GM23338 (cell line): ENCODE measurements at regions not wholly inside any gene's neighbourhood (a gene's known extent, or its start where the extent isn't known, plus 50 kb on each side); places are given as distances from the start of the nearest gene placed in this dataset.

Experiments used
- CREB1 ChIP-seq: fragments of 250-450 bp; sonication (Bioruptor Pico); IDR thresholded peaks from 2 replicates; pipeline ENCODE4 v1.5.0; 2020; ENCODE audit warnings: low read depth, mild to moderate bottlenecking, moderate library complexity
- EZH2 ChIP-seq: fragments of 200-600 bp; sonication (generic); IDR thresholded peaks from one replicate; pipeline ENCODE4 v1.8.0; 2017; ENCODE audit warnings: antibody characterized with exemption, mild to moderate bottlenecking, low read depth; ENCODE audit not compliant: unreplicated experiment
- EZH2phosphoT487 ChIP-seq: fragments of 200-600 bp; sonication (generic); IDR thresholded peaks from one replicate; pipeline ENCODE4 v1.8.1; 2018; ENCODE audit warnings: antibody characterized with exemption; ENCODE audit not compliant: unreplicated experiment
- JUNB ChIP-seq: IDR thresholded peaks from one replicate; pipeline ENCODE4 v1.6.1; 2016; ENCODE audit warnings: antibody characterized with exemption; ENCODE audit not compliant: unreplicated experiment
- POLR2AphosphoS5 ChIP-seq: IDR thresholded peaks from 2 replicates; pipeline ENCODE4 v1.6.1; 2016; ENCODE audit warnings: antibody characterized with exemption, low read depth
- STAT1 ChIP-seq: IDR thresholded peaks from one replicate; pipeline ENCODE4 v1.6.1; 2016; ENCODE audit warnings: antibody characterized with exemption; ENCODE audit not compliant: unreplicated experiment
- TF ChIP-seq, protein P1 (sequence below), 2 experiments: fragments of 200-600 bp in 1 of 2; sonication (generic) in 1 of 2; conservative IDR thresholded peaks; 2 replicates each; pipeline versions ENCODE4 v1.5.1 to v1.6.1; 2016 to 2017; ENCODE audit warnings: antibody characterized with exemption in 2 of 2, low read depth in 2 of 2, mild to moderate bottlenecking in 2 of 2, moderate library complexity in 1 of 2
- TF ChIP-seq, protein P2 (sequence below): IDR thresholded peaks from one replicate; pipeline ENCODE4 v1.6.1; 2018; ENCODE audit warnings: antibody characterized with exemption; ENCODE audit not compliant: unreplicated experiment
- TF ChIP-seq, protein P3 (sequence below): IDR thresholded peaks from 2 replicates; pipeline ENCODE4 v1.6.1; 2016; ENCODE audit warnings: antibody characterized with exemption

DNA sequence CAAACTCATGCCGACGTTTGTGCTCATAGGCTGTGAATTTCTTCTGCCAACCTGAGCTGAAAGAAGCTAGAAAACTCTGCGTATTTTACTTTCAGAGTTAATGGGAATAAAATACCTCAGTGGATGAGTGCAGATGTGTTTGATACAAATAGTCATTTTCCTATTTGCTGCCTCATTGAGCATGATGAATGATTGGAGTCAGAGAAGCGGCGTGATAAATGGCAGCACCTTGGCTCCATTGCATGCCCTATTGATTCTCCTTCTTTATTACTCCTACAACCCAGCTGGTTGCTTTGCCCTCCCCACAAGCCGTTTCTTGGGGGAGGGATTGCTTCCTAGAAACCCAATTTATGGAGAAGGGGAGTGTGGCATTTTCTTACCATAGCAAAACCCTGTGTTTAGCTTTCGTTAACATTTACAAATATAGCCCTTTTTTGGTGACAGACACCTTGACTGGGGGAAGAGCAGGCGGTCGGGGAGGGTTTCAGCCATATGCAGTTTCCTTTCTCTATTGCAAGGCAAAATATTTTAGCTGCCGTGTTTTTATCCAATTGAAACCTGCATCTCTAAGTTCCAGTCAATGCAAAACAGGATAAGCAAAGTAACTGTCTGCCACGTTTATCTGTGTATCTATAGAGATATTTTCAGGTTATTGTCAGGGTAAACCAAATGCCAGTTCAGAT, 93.1 kb upstream of the TBCA start:
- TF ChIP-seq CREB1 (no peak), EZH2 (no peak), EZH2phosphoT487 (no peak), JUNB (no peak), POLR2AphosphoS5 (no peak), STAT1 (no peak)
- TF ChIP-seq, protein P1, sequence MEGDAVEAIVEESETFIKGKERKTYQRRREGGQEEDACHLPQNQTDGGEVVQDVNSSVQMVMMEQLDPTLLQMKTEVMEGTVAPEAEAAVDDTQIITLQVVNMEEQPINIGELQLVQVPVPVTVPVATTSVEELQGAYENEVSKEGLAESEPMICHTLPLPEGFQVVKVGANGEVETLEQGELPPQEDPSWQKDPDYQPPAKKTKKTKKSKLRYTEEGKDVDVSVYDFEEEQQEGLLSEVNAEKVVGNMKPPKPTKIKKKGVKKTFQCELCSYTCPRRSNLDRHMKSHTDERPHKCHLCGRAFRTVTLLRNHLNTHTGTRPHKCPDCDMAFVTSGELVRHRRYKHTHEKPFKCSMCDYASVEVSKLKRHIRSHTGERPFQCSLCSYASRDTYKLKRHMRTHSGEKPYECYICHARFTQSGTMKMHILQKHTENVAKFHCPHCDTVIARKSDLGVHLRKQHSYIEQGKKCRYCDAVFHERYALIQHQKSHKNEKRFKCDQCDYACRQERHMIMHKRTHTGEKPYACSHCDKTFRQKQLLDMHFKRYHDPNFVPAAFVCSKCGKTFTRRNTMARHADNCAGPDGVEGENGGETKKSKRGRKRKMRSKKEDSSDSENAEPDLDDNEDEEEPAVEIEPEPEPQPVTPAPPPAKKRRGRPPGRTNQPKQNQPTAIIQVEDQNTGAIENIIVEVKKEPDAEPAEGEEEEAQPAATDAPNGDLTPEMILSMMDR (conservative IDR thresholded peaks at IDR 0.05; ENCODE audit: low read depth in 2 of 2): no peak
- TF ChIP-seq, protein P2, sequence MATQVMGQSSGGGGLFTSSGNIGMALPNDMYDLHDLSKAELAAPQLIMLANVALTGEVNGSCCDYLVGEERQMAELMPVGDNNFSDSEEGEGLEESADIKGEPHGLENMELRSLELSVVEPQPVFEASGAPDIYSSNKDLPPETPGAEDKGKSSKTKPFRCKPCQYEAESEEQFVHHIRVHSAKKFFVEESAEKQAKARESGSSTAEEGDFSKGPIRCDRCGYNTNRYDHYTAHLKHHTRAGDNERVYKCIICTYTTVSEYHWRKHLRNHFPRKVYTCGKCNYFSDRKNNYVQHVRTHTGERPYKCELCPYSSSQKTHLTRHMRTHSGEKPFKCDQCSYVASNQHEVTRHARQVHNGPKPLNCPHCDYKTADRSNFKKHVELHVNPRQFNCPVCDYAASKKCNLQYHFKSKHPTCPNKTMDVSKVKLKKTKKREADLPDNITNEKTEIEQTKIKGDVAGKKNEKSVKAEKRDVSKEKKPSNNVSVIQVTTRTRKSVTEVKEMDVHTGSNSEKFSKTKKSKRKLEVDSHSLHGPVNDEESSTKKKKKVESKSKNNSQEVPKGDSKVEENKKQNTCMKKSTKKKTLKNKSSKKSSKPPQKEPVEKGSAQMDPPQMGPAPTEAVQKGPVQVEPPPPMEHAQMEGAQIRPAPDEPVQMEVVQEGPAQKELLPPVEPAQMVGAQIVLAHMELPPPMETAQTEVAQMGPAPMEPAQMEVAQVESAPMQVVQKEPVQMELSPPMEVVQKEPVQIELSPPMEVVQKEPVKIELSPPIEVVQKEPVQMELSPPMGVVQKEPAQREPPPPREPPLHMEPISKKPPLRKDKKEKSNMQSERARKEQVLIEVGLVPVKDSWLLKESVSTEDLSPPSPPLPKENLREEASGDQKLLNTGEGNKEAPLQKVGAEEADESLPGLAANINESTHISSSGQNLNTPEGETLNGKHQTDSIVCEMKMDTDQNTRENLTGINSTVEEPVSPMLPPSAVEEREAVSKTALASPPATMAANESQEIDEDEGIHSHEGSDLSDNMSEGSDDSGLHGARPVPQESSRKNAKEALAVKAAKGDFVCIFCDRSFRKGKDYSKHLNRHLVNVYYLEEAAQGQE: no peak
- TF ChIP-seq, protein P3, sequence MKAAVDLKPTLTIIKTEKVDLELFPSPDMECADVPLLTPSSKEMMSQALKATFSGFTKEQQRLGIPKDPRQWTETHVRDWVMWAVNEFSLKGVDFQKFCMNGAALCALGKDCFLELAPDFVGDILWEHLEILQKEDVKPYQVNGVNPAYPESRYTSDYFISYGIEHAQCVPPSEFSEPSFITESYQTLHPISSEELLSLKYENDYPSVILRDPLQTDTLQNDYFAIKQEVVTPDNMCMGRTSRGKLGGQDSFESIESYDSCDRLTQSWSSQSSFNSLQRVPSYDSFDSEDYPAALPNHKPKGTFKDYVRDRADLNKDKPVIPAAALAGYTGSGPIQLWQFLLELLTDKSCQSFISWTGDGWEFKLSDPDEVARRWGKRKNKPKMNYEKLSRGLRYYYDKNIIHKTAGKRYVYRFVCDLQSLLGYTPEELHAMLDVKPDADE: no peak
